WTC11 (cell line): ENCODE measurements at regions not wholly inside any gene's neighbourhood (a gene's known extent, or its start where the extent isn't known, plus 50 kb on each side); places are given as distances from the start of the nearest gene placed in this dataset.

Experiments used
- CTCF ChIP-seq: fragments of 200-600 bp; IDR thresholded peaks from 2 replicates; pipeline ENCODE4 v1.8.0; 2022; ENCODE audit warnings: antibody characterized with exemption
- ELF4 ChIP-seq: sonication (generic); formaldehyde crosslinking; IDR thresholded peaks from 2 replicates; pipeline ENCODE4 v1.8.1; 2022; ENCODE audit warnings: low read depth, mild to moderate bottlenecking, moderate library complexity, missing genetic modification reagents
- MLX ChIP-seq: sonication (generic); formaldehyde crosslinking; IDR thresholded peaks from 2 replicates; pipeline ENCODE4 v1.8.1; 2023; ENCODE audit warnings: mild to moderate bottlenecking, missing genetic modification reagents, moderate library complexity
- MYBL2 ChIP-seq: sonication (generic); formaldehyde crosslinking; IDR thresholded peaks from 2 replicates; pipeline ENCODE4 v1.8.1; 2023; ENCODE audit warnings: mild to moderate bottlenecking, moderate library complexity, missing genetic modification reagents
- SP1 ChIP-seq: sonication (generic); formaldehyde crosslinking; conservative IDR thresholded peaks from 2 replicates; pipeline ENCODE4 v1.8.1; 2022; ENCODE audit warnings: missing genetic modification reagents
- ZNF232 ChIP-seq: sonication (generic); formaldehyde crosslinking; IDR thresholded peaks from 2 replicates; pipeline ENCODE4 v1.8.0; 2022; ENCODE audit warnings: mild to moderate bottlenecking, missing genetic modification reagents
- TF ChIP-seq, protein P1 (sequence below): sonication (generic); formaldehyde crosslinking; IDR thresholded peaks from 2 replicates; pipeline ENCODE4 v1.8.0; 2022; ENCODE audit warnings: mild to moderate bottlenecking, missing genetic modification reagents
- TF ChIP-seq, protein P2 (sequence below): sonication (generic); formaldehyde crosslinking; IDR thresholded peaks from 2 replicates; pipeline ENCODE4 v1.8.1; 2022; ENCODE audit warnings: low read depth, missing genetic modification reagents, borderline replicate concordance

GRCh38 chr18:78150590-78150989, 829.0 kb upstream of the SALL3 start:
- no peak for TF ChIP-seq CTCF
- TF ChIP-seq MYBL2 = no peak
- no peak for TF ChIP-seq ZNF232 (CRISPR knock-in tag)
- no peak for TF ChIP-seq SP1 (CRISPR knock-in tag)
- TF ChIP-seq, protein P1, sequence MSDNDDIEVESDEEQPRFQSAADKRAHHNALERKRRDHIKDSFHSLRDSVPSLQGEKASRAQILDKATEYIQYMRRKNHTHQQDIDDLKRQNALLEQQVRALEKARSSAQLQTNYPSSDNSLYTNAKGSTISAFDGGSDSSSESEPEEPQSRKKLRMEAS (CRISPR knock-in tag) = no peak
- TF ChIP-seq, protein P2, sequence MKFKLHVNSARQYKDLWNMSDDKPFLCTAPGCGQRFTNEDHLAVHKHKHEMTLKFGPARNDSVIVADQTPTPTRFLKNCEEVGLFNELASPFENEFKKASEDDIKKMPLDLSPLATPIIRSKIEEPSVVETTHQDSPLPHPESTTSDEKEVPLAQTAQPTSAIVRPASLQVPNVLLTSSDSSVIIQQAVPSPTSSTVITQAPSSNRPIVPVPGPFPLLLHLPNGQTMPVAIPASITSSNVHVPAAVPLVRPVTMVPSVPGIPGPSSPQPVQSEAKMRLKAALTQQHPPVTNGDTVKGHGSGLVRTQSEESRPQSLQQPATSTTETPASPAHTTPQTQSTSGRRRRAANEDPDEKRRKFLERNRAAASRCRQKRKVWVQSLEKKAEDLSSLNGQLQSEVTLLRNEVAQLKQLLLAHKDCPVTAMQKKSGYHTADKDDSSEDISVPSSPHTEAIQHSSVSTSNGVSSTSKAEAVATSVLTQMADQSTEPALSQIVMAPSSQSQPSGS (CRISPR knock-in tag) = no peak
- no peak for TF ChIP-seq ELF4 (CRISPR knock-in tag)
- TF ChIP-seq MLX (CRISPR knock-in tag) = no peak
